ENCODE measurements at regions not wholly inside any gene's neighbourhood (a gene's known extent, or its start where the extent isn't known, plus 50 kb on each side); places are given as distances from the start of the nearest gene placed in this dataset.

- POLR2A ChIA-PET: no interaction called here
- ATAC-seq (no peak), FAIRE-seq (no peak), DNase-seq (ENCODE audit: low spot score) (no peak)
- WGBS (ENCODE audit: low lambda C conversion rate): 0% methylated on average over 2 of the region's 2 CpGs
- in situ Hi-C loops (cut with HindIII; ENCODE audit: extremely low pct_ligation_motif_present, low pct_unique_long_range_greater_than_20kb) (no loop called here), intact Hi-C loops (cut with micrococcal nuclease; ENCODE audit: unreplicated experiment) (no loop called here)
- no peak overlapping the region for H3K4me2 ChIP-seq (ENCODE audit: low read depth, low read length)
- no peak overlapping the region for H3K27ac ChIP-seq (ENCODE audit: extremely low read length, insufficient read depth, low read length)
- H2AFZ ChIP-seq (ENCODE audit: low read length): no peak overlapping the region
- no peak overlapping the region for H3K4me3 ChIP-seq (replicated peaks in 1 of 3; ENCODE audit: insufficient read depth in 1 of 3, low read depth in 2 of 3, low read length in 3 of 3)
- BruUV-seq (replicated peaks): no TSS peak
- H3K36me3 ChIP-seq (replicated peaks in 1 of 2; ENCODE audit: control insufficient read depth in 1 of 2, insufficient read depth in 2 of 2, low read length in 2 of 2): no peaks in the 10 kb centered on the region
- H3K79me2 ChIP-seq (ENCODE audit: insufficient read depth, low read length): no peaks in the 10 kb centered on the region
- CTCF ChIA-PET (ENCODE audit: low intra/inter-chr PET ratio, low total read pairs): no interaction called here
- no peaks in the 10 kb centered on the region for H4K20me1 ChIP-seq (ENCODE audit: insufficient read depth, low read length)
- H3K9me3 ChIP-seq (ENCODE audit: low read length): no peaks in the 10 kb centered on the region
- H3K9ac ChIP-seq (ENCODE audit: insufficient read depth, low read depth, low read length): no peak overlapping the region
- H3K4me1 ChIP-seq (ENCODE audit: insufficient read depth, low read length): no peaks in the 10 kb centered on the region
- no peaks in the 10 kb centered on the region for H3K27me3 ChIP-seq (ENCODE audit: control insufficient read depth in 1 of 2, insufficient read depth in 2 of 2, low read length in 2 of 2)
- TF ChIP-seq ZNF704 (CRISPR knock-in tag; IDR thresholded peaks at IDR 0.05; ENCODE audit: borderline replicate concordance) (no peak), ZBTB42 (CRISPR knock-in tag; IDR thresholded peaks at IDR 0.05) (no peak), ISL2 (CRISPR knock-in tag; IDR thresholded peaks at IDR 0.05) (no peak), E2F1 (CRISPR knock-in tag; IDR thresholded peaks at IDR 0.05) (no peak), MED8 (CRISPR knock-in tag; IDR thresholded peaks at IDR 0.05; ENCODE audit: insufficient replicate concordance) (no peak), GPBP1L1 (CRISPR knock-in tag; IDR thresholded peaks at IDR 0.05) (no peak), SP5 (CRISPR knock-in tag; IDR thresholded peaks at IDR 0.05; ENCODE audit: borderline replicate concordance, low read depth) (no peak), USF2 (IDR thresholded peaks at IDR 0.05; ENCODE audit: low read depth, low read length) (no peak), USF2 (CRISPR knock-in tag; IDR thresholded peaks at IDR 0.05; ENCODE audit: borderline replicate concordance) (no peak), PAF1 (CRISPR knock-in tag; IDR thresholded peaks at IDR 0.05) (no peak), ZKSCAN1 (IDR thresholded peaks at IDR 0.05; ENCODE audit: low read length) (no peak), ZNF629 (CRISPR knock-in tag; conservative IDR thresholded peaks at IDR 0.05) (no peak), PATZ1 (CRISPR knock-in tag; IDR thresholded peaks at IDR 0.05) (no peak), ZC3H4 (CRISPR knock-in tag; IDR thresholded peaks at IDR 0.05; ENCODE audit: borderline replicate concordance) (no peak), KDM2A (CRISPR knock-in tag; IDR thresholded peaks at IDR 0.05; ENCODE audit: borderline replicate concordance, low read depth) (no peak), TAF1 (CRISPR knock-in tag; IDR thresholded peaks at IDR 0.05) (no peak)
Observed at GRCh38 chr3:87987952-87988351, 70.9 kb downstream of the CGGBP1 start.

All from HepG2 (cell line).